Activated naive CD8-positive, alpha-beta T cell treated with anti-CD3 and anti-CD28 coated beads, Interleukin-2, amount 10 ng/mL, durations not matched to agents 7 days and 5 days (primary cell): ENCODE measurements at regions not wholly inside any gene's neighbourhood (a gene's known extent, or its start where the extent isn't known, plus 50 kb on each side); places are given as distances from the start of the nearest gene placed in this dataset.
"Not testable (repeated sequence)": the region's sequence is repeated elsewhere in the genome, so short reads cannot be mapped to it uniquely, and the experiment has no call there.

Source experiments
- ATAC-seq: fragments of 150-1000 bp; cut with Tn5 transposase; one replicate; pipeline ENCODE4 v1.10.0; 2021; ENCODE audit warnings: low read depth, moderate library complexity
- POLR2A ChIA-PET: fragments of 350-600 bp; sonication (Branson Sonifier 250); formaldehyde crosslinking; loops from one replicate; lab custom pipeline; 2021; ENCODE audit warnings: antibody characterized with exemption; lab: Charles Lee
- DNase-seq: peaks from one replicate; pipeline ENCODE4 v3.0.0; 2021
- H3K27ac Mint-ChIP-seq: one replicate; pipeline ENCODE4 v1.8.0; 2022; ENCODE audit warnings: mild to moderate bottlenecking, mixed read lengths
- H3K27me3 Mint-ChIP-seq: one replicate; pipeline ENCODE4 v1.8.0; 2022; ENCODE audit warnings: mild to moderate bottlenecking, moderate library complexity, mixed read lengths
- H3K36me3 Mint-ChIP-seq: one replicate; pipeline ENCODE4 v1.8.0; 2021; ENCODE audit warnings: mild to moderate bottlenecking, mixed read lengths
- H3K4me1 Mint-ChIP-seq: one replicate; pipeline ENCODE4 v1.8.0; 2021; ENCODE audit warnings: mixed read lengths
- H3K4me3 Mint-ChIP-seq: one replicate; pipeline ENCODE4 v1.8.0; 2022; ENCODE audit warnings: mild to moderate bottlenecking, moderate library complexity, mixed read lengths
- H3K9me3 Mint-ChIP-seq: one replicate; pipeline ENCODE4 v1.8.0; 2021; ENCODE audit warnings: mixed read lengths

- H3K4me3 Mint-ChIP-seq, result no peak overlapping the region
- POLR2A ChIA-PET, result no interaction called here
These were observed 136.5 kb upstream of the ECI2 start for GRCh38 chr6:4271761-4272470.

GRCh38 chr6:4270776-4271175 is 135.4 kb upstream of the ECI2 start:
- Mint-ChIP-seq H3K9me3 (no peaks in the 10 kb centered on the region), H3K27me3 (peaks cover 8% of the 10 kb centered on the region), H3K36me3 (no peaks in the 10 kb centered on the region), H3K4me3 (no peak overlapping the region), H3K27ac (no peak overlapping the region), H3K4me1 (no peaks in the 10 kb centered on the region)
- no peak for DNase-seq
- no peak for ATAC-seq
- POLR2A ChIA-PET, result no interaction called here

More at GRCh38 chr6:4271761-4272470, 136.5 kb upstream of the ECI2 start:
- H3K27ac Mint-ChIP-seq, result no peak overlapping the region
- ATAC-seq, result no peak
- H3K4me1 Mint-ChIP-seq, result no peaks in the 10 kb centered on the region
- H3K36me3 Mint-ChIP-seq, result no peaks in the 10 kb centered on the region
- DNase-seq, result no peak
- H3K9me3 Mint-ChIP-seq, result no peaks in the 10 kb centered on the region
- H3K27me3 Mint-ChIP-seq, result peaks cover 9% of the 10 kb centered on the region

- Mint-ChIP-seq H3K9me3 (no peaks in the 10 kb centered on the region), H3K36me3 (no peaks in the 10 kb centered on the region), H3K4me3 (no peak overlapping the region), H3K27me3 (peaks cover 8% of the 10 kb centered on the region), H3K4me1 (no peaks in the 10 kb centered on the region), H3K27ac (no peak overlapping the region)
- DNase-seq (no peak), ATAC-seq (no peak)
- POLR2A ChIA-PET, result no interaction called here
These were observed 134.6 kb upstream of the ECI2 start for GRCh38 chr6:4270001-4270400.

GRCh38 chr6:4268171-4268570 is 132.8 kb upstream of the ECI2 start:
- POLR2A ChIA-PET, result no interaction called here
- Mint-ChIP-seq H3K4me1 (no peaks in the 10 kb centered on the region), H3K27me3 (peaks cover 8% of the 10 kb centered on the region), H3K9me3 (no peaks in the 10 kb centered on the region), H3K36me3 (no peaks in the 10 kb centered on the region), H3K4me3 (no peak overlapping the region), H3K27ac (no peak overlapping the region)
- ATAC-seq (no peak), DNase-seq (no peak)

- Mint-ChIP-seq H3K4me3 (no peak overlapping the region), H3K9me3 (no peaks in the 10 kb centered on the region), H3K36me3 (no peaks in the 10 kb centered on the region), H3K27ac (no peak overlapping the region), H3K4me1 (no peaks in the 10 kb centered on the region), H3K27me3 (peaks cover 8% of the 10 kb centered on the region)
- DNase-seq, result no peak
- POLR2A ChIA-PET, result no interaction called here
- no peak for ATAC-seq
These were observed 130.4 kb upstream of the ECI2 start for GRCh38 chr6:4265740-4266139.

GRCh38 chr6:4264601-4265000 is 129.2 kb upstream of the ECI2 start:
- no peak for ATAC-seq

GRCh38 chr6:4264081-4264480 is 128.7 kb upstream of the ECI2 start:
- Mint-ChIP-seq H3K4me3 (no peak overlapping the region), H3K9me3 (no peaks in the 10 kb centered on the region), H3K27me3 (peaks cover 8% of the 10 kb centered on the region), H3K36me3 (no peaks in the 10 kb centered on the region), H3K27ac (no peak overlapping the region), H3K4me1 (no peaks in the 10 kb centered on the region)
- no peak for ATAC-seq
- POLR2A ChIA-PET, result no interaction called here
- DNase-seq, result no peak

More at GRCh38 chr6:4264601-4265000, 129.2 kb upstream of the ECI2 start:
- H3K4me3 Mint-ChIP-seq, result no peak overlapping the region
- H3K9me3 Mint-ChIP-seq, result no peaks in the 10 kb centered on the region
- no peak for DNase-seq
- POLR2A ChIA-PET, result no interaction called here
- no peaks in the 10 kb centered on the region for H3K36me3 Mint-ChIP-seq
- peaks cover 8% of the 10 kb centered on the region for H3K27me3 Mint-ChIP-seq
- no peak overlapping the region for H3K27ac Mint-ChIP-seq
- no peaks in the 10 kb centered on the region for H3K4me1 Mint-ChIP-seq

GRCh38 chr6:4262526-4262925 is 127.2 kb upstream of the ECI2 start:
- Mint-ChIP-seq H3K4me3 (no peak overlapping the region), H3K4me1 (no peaks in the 10 kb centered on the region), H3K9me3 (no peaks in the 10 kb centered on the region), H3K27me3 (peaks cover 9% of the 10 kb centered on the region), H3K27ac (no peak overlapping the region), H3K36me3 (no peaks in the 10 kb centered on the region)
- no peak for ATAC-seq
- DNase-seq, result no peak
- POLR2A ChIA-PET, result no interaction called here

- no peak overlapping the region for H3K4me3 Mint-ChIP-seq
- ATAC-seq, result no peak
- no peaks in the 10 kb centered on the region for H3K36me3 Mint-ChIP-seq
- H3K27me3 Mint-ChIP-seq, result peaks cover 2% of the 10 kb centered on the region
- POLR2A ChIA-PET, result no interaction called here
- no peak overlapping the region for H3K27ac Mint-ChIP-seq
- no peaks in the 10 kb centered on the region for H3K9me3 Mint-ChIP-seq
- DNase-seq, result no peak
- H3K4me1 Mint-ChIP-seq, result no peaks in the 10 kb centered on the region
These were observed 124.0 kb upstream of the ECI2 start for GRCh38 chr6:4259391-4259790.

GRCh38 chr6:4258733-4259132 is 123.4 kb upstream of the ECI2 start:
- Mint-ChIP-seq H3K4me1 (no peaks in the 10 kb centered on the region), H3K4me3 (no peak overlapping the region), H3K36me3 (no peaks in the 10 kb centered on the region), H3K27me3 (peaks cover 2% of the 10 kb centered on the region), H3K27ac (no peak overlapping the region), H3K9me3 (no peaks in the 10 kb centered on the region)
- DNase-seq (no peak), ATAC-seq (no peak)
- POLR2A ChIA-PET, result no interaction called here

- Mint-ChIP-seq H3K27me3 (peaks cover 4% of the 10 kb centered on the region), H3K9me3 (no peaks in the 10 kb centered on the region), H3K4me1 (no peaks in the 10 kb centered on the region), H3K36me3 (no peaks in the 10 kb centered on the region), H3K4me3 (no peak overlapping the region), H3K27ac (no peak overlapping the region)
- ATAC-seq, result no peak
- POLR2A ChIA-PET, result no interaction called here
- no peak for DNase-seq
These were observed 121.6 kb upstream of the ECI2 start for GRCh38 chr6:4256969-4257368.

GRCh38 chr6:4253604-4254231 is 118.3 kb upstream of the ECI2 start:
- DNase-seq (no peak), ATAC-seq (no peak)
- Mint-ChIP-seq H3K27ac (no peak overlapping the region), H3K36me3 (no peaks in the 10 kb centered on the region), H3K4me3 (no peak overlapping the region), H3K9me3 (no peaks in the 10 kb centered on the region), H3K4me1 (no peaks in the 10 kb centered on the region), H3K27me3 (peaks cover 8% of the 10 kb centered on the region)
- POLR2A ChIA-PET, result no interaction called here

GRCh38 chr6:4252445-4252844 is 117.1 kb upstream of the ECI2 start:
- H3K27me3 Mint-ChIP-seq, H3K4me1 Mint-ChIP-seq, H3K4me3 Mint-ChIP-seq, H3K27ac Mint-ChIP-seq, ATAC-seq, H3K9me3 Mint-ChIP-seq, H3K36me3 Mint-ChIP-seq, POLR2A ChIA-PET, DNase-seq: not testable (repeated sequence)

GRCh38 chr6:4250645-4251044 is 115.3 kb upstream of the ECI2 start:
- Mint-ChIP-seq H3K9me3 (peaks cover 1% of the 10 kb centered on the region), H3K27me3 (peaks cover 8% of the 10 kb centered on the region), H3K27ac (no peak overlapping the region), H3K4me3 (no peak overlapping the region), H3K36me3 (no peaks in the 10 kb centered on the region), H3K4me1 (no peaks in the 10 kb centered on the region)
- ATAC-seq (no peak), DNase-seq (no peak)
- POLR2A ChIA-PET, result no interaction called here
